ENCODE measurements at regions not wholly inside any gene's neighbourhood (a gene's known extent, or its start where the extent isn't known, plus 50 kb on each side); places are given as distances from the start of the nearest gene placed in this dataset.

- DNase-seq (ENCODE audit: low read depth) = no peak
Observed at GRCh38 chr9:80359941-80360881, 788.4 kb downstream of the TLE4 start.

- DNase-seq (ENCODE audit: low read depth) = no peak
Observed at GRCh38 chr9:80359291-80359690, 787.5 kb downstream of the TLE4 start.

DNA sequence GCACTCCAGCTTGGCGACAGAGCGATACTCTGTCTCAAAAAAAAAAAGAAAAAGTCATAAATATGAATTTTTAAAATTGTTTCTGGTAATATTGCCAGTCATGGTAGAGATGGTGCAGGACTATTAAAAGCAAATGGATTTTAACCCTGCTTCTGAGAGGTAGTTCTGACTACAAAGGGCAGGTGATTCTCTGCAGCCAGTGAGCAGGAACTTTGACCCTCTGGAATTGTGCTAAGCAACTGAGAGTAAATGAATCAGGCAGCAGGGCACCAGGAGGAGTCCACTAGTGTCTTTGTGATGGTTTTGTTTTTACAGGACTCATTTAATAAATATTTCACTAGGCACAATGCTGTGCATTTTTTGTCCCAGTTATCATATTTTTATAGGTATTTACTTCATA is 781.2 kb downstream of the TLE4 start:
- DNase-seq (ENCODE audit: low read depth) = no peak

DNA sequence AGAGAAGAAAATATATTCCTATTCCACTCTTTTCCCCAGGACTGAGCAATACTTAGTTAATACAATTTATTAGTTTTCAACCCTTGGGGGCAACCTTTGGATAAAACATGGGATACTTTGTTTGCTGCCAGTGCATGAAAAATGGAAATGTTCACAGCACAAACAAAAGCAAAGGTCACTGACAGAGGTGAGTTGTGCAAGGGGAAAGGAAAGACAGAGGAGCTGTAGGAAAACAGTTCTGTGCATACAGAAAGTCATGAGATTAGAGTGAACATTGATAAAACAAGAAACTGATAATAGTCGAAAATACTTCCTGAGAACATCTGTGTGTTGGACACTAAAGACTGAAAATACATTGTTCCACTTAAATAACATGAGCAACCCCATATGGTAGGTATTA is 779.8 kb downstream of the TLE4 start:
- DNase-seq (ENCODE audit: low read depth) = no peak

DNA sequence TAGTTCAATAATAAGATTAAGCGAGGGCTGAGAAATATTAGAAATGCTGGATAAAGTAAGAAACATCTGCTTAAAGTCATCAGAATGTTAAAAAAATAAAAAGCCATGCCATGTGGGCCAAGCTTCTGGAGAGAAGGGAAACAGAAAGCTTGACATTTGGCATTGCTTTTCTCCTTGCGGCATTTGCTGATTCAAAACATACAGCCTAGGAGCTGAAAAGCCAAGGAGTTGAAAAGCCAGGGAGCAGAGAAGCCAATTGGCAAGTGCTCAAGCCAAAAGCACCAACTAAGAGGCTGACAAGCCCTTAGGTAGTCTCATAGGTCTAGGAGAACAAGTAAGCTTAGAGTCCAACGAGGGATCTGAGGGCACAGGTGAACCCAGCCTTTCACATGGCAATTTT is 754.3 kb downstream of the TLE4 start:
- no peak for DNase-seq (ENCODE audit: low read depth)

DNA sequence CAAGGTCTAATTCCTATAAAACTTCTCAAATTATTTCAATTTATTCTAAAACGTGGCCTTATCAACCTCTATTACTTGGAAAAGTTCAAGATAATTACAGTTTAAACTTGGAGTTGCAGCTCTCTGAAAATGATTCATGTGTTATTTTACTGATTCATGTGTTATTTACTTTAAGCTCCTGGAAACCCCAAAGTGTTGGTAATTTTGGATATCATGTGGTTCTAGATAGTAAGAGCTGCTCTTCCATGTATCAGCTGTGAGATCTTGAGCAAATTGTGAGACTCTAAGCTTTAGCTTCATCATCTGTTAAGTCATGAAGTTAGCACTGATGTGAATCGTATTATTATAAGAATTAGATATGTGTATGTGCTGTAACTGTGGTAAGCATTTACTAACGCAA is 749.2 kb downstream of the TLE4 start:
- DNase-seq (ENCODE audit: low read depth) = no peak

- no peak for DNase-seq (ENCODE audit: low read depth)
Observed at GRCh38 chr9:80320480-80320879, 748.7 kb downstream of the TLE4 start.

DNA sequence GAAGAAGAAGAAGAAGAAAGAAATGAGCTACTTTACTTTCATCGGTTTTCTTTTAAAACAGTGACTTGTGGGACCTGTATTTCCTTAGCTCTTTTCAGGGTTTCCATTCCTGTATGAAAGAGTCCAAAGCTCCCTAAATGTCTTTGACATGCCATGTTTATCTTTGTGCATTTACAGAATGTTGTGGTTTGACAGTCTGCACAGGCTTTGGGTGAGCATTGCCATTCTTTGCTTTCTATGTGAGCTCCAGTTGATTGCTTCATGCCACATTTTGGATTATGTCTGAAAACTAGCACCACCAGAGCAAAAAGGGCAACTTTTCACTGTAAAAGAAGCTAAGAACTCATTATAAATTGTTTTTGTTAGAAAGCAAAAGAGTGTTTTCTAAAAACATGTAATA is 733.4 kb downstream of the TLE4 start:
- no peak for DNase-seq (ENCODE audit: low read depth)

DNA sequence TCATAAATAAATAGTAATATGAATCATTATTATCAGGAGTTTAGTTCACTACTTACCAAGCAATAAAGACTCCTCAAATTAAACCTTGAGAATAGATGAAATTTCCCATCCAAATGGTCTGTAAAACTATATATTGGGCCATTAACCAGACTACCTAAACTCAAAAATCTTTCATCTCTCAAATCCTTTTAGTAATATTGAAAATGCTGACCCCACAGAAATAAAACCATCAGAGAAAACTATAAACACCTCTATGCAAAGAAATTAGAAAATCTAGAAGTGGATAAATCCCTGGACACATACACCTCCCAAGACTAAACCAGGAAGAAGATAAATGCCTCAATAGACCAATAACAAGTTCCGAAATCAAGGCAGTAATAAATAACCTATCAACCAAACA is 723.2 kb downstream of the TLE4 start:
- no peak for DNase-seq (ENCODE audit: low read depth)

DNA sequence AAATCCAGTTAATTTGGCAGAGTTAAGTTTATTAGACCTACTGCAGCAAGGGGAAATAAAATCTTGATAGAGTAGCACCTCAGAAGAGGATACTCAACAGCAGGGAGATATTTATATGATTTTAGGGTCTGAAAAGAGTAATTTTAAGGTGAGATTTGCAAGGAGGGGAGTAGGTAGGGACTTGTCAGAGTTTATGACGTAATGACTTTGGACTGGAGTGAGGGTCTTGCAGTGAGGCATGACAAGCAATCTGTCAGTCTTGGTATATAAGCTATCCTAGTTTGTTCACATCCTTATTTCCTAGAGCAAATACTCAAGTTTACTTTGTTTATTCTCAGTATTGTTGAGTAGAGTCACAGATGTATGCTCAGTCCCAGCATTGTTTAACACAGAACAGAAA is 722.6 kb downstream of the TLE4 start:
- no peak for DNase-seq (ENCODE audit: low read depth)

DNA sequence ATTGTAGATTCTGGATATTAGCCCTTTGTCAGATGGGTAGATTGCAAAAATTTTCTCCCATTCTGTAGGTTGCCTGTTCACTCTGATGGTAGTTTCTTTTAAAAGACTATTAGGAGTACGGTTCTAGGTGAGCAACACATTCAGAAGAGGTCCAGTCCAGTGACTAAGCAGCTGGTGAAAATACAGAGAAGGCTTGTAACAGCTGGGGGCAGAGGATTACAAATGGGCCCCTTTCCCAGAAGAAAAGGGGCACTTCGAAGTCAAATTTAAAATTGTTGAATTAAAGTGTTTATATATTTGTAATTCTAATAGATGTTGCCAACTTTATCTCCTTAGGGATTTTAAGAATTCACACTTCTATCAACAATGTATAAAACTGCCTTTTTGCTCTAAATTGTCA is 720.5 kb downstream of the TLE4 start:
- DNase-seq (ENCODE audit: low read depth) = no peak

- DNase-seq (ENCODE audit: low read depth) = no peak
Observed at GRCh38 chr9:80285326-80285725, 713.6 kb downstream of the TLE4 start.

DNA sequence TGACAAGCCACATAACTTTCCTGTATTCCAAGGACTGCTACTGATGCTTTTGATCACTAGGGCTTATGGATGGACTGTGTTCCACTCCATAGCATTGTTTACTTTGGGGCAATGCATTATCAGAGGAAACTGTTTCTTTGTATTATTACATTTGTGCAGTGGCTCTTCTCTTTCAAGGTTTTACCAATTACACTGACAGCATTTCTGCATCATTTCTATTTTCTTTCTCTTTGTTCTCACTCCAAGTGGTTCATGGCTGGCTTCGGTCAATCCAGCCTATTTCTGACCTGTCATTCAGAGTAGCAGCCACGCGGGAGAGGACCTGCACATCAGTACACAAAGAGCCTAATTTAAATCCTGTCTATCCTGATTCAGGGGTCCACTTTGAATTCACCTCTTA is 711.0 kb downstream of the TLE4 start:
- no peak for DNase-seq (ENCODE audit: low read depth)

GRCh38 chr9:80259079-80259478 is 687.3 kb downstream of the TLE4 start:
- no peak for DNase-seq (ENCODE audit: low read depth)

- no peak for DNase-seq (ENCODE audit: low read depth)
Observed at GRCh38 chr9:80251778-80252177, 680.0 kb downstream of the TLE4 start.

DNA sequence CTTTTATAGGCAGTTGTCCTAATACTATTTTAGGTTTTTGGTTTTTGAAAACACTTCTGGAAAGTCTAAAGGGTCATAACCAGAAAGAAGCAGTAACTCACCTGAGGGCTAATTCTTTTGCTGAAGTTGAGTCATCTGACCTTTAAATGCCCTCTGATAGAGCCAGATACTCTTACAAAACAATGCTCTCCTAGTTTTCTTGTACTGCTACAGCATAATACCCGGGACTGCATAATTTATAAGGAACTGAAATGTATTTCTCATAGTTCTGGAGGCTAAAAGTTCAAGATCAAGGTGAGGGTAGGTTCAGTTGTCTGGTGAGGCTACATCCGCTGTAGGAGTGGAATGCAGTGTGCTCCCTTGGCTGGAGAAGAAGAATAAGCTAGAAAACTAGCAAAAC is 670.3 kb downstream of the TLE4 start:
- DNase-seq (ENCODE audit: low read depth) = no peak

DNA sequence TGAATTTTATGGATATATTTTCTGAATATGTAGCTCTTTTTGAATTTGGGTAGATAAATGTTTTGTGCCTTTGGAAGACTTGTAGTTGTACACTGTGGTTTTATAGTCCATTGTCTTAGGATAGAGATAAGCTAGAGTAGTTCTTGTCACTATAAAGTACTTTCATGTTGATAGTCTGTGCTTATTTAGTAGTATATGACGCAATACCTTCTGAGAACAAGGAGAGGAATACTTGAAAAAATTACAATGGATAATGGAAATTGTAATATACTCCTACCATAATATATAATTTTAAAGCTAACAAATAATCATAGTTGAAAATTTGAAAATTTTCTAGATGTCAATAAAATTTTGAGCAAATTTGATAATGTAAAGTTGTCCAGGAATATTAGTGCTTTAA is 664.0 kb downstream of the TLE4 start:
- DNase-seq (ENCODE audit: low read depth) = no peak

DNA sequence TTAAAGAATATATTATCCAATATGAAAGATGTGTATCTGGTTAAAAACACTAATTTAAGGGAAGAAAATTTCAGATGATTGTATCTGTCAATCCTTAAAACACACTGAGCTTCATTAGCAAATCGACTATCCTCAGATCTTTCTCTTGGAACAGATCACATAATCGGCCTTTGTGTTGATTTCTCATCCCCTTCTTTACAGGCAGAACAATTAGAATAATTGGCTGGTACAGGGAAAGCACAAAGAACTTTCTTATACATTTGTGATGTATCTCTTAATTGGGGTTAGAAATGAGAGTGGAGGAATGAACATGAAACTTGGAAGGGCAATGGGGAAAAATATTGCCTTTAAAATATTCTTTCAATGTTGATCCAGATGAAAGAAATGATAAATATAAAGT is 662.1 kb downstream of the TLE4 start:
- DNase-seq (ENCODE audit: low read depth) = no peak

GRCh38 chr9:80233102-80233843 is 661.5 kb downstream of the TLE4 start:
- DNase-seq (ENCODE audit: low read depth) = no peak

- no peak for DNase-seq (ENCODE audit: low read depth)
Observed at GRCh38 chr9:80231318-80232236, 659.8 kb downstream of the TLE4 start.

- no peak for DNase-seq (ENCODE audit: low read depth)
Observed at GRCh38 chr9:80223897-80224296, 652.1 kb downstream of the TLE4 start.

DNA sequence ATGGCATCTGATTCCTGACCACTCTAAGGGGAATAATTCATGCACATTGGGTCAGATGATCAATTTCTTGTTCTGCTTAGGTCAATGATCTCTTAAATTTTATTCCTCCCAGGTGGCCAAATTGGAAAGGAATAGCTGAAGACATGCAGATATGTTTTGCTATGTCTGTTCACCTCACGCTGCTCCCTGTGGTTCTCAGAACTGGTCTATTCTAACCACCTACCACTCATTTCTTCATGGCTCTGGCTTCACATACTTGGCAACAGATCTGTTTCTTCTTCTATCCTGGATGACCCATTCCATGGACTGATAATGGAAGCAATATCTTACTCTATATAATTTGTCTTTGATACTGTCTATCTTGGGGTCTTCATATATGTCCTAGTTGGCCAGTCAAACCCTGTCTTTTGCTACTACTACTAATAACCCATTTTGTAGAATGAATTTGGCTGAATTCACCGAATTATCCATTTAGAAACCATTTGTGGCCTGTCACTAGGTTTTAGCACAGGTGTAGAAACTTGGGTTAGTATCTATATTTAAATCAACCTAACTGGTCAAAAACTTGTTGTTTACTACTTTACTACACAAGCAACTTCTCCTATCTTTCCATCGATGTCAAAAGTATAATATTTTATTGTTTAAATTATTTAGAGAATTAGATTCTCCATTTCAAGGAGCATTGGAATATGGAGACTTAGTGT is 650.9 kb downstream of the TLE4 start:
- DNase-seq (ENCODE audit: low read depth) = no peak

All from activated gamma-delta T cell treated with anti-CD3 and anti-CD28 coated beads, Interleukin-2, amount 50 U/mL, for 16 hours (primary cell).